NCI-H1105 treated with DMSO at 0.1 percent for 48 hours (cell line): ENCODE measurements at regions not wholly inside any gene's neighbourhood (a gene's known extent, or its start where the extent isn't known, plus 50 kb on each side); places are given as distances from the start of the nearest gene placed in this dataset.

Experiments used
- DNase-seq: peaks from one replicate; lab custom pipeline; 2025; lab: John Stamatoyannopoulos, UW

GRCh38 chr4:156496797-156497196, 474.8 kb downstream of the PDGFC start:
- no peak for DNase-seq

DNA sequence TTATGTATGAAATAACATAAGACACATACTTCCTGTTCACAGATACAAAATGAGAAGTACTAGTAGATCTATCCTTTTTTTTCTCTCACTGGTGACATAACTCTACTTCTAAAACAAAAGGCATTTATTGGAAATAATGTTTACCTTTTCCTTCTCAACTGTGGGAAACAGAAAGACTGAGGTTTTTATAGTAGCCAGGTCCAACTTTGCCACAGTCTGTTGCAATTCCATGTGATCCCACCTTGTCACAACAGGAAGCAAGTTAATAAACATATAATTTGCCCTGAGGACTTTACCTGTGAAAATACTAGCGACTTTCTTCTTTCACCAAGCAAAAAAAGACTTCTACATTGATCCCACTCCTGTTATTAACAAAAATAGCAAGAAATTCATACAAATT, 475.8 kb downstream of the PDGFC start:
- DNase-seq = no peak

- DNase-seq = no peak
Observed at GRCh38 chr4:156495091-156495490, 476.5 kb downstream of the PDGFC start.

DNA sequence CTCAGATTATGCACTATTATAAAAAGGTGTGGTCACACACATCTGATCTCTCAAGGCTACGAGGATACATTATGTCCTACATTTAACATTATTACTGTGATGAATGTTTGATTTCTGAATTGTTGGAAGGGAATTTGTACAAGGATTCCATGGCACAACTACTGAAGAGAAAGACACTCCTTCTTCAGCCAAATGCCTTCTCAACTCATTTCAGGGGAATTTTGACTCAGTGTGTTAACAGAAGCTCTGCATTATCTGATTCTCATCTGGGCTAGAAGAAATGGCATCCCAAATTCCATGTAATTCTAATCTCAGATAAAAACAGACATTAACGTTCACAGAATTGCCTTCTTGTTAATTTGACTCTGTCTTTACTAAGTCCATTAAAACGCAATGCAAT, 477.7 kb downstream of the PDGFC start:
- no peak for DNase-seq

DNA sequence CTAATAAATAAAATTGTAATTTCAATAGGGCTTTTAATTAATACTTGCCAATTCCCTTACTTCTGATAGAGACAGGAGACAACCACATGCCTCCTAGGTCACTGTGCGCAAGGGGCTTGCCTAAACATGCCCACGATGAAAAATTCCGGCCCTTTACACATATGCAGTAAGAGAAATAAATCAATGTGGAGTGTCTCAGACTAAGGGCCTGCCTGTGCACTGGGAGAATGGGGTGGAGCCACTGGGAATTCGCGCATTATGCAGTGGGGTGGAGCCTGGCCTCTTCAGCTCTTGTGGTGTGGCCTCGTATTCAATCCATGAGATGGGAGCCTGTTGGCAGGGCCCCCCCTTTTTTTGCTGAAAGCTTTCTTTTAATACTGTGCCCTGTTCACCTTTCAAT, 484.5 kb downstream of the PDGFC start:
- DNase-seq = no peak

DNA sequence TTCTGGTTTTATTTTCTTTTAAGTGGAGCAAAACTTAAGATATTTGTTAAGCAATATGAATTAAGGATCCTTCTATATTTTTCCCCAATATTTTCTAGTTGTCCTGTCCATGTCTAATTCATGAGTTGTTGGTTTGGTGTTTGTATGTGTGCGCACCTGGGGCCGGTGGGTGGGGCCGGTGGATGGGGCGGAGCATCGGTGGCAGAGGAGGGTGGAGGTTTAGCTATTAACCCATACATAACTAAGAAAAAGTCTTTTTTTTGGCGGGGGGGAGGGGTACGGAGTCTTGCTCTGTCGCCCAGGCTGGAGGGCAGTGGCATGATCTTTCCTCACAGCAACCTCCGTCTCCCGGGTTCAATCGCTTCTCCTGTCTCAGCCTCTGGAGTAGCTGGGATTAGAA, 489.8 kb downstream of the PDGFC start:
- no peak for DNase-seq

- no peak for DNase-seq
Observed at GRCh38 chr4:156477636-156478035, 494.0 kb downstream of the PDGFC start.

GRCh38 chr4:156476359-156476758, 495.2 kb downstream of the PDGFC start:
- DNase-seq = no peak

DNA sequence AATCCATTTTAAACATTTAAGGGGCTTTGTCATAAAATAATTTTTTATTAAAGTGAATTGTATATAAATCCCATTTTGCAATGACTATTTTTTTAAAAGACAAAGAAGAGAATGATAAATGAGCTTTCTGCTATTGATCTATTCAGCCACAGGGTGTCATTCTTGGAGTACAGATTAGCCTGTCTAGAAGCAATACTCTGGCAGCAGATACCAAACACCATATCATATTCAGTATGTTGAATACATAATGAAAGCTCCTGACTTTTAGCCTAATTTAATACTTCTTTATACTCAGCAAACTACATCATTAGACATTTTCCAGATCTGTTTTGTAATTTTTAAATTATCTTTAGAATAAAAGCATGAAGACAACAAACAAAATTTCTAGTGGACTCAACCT, 496.3 kb downstream of the PDGFC start:
- DNase-seq = peak; percentile 20

DNA sequence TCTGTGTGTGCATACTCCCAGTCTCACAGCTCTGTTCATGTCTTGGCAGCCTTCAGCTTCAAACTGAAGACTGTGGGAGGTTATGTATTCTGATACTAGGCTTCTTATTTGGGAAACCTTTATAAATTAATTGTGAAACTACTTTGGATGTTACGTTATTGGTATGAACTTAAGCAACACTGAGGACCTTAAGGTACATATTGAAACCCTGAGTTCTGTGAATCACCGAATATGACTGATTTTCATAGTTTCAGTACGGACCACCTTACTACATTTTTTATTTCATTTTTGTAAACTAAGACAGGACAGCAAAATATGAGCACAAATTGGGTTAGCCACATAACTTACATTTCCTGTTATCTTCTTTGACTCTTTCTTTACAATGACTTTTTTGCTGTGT, 498.4 kb downstream of the PDGFC start:
- no peak for DNase-seq

- DNase-seq = no peak
Observed at GRCh38 chr4:156472624-156473023, 499.0 kb downstream of the PDGFC start.

GRCh38 chr4:156459584-156459983, 505.9 kb upstream of the CTSO start:
- DNase-seq = no peak

GRCh38 chr4:156456830-156457229, 503.2 kb upstream of the CTSO start:
- DNase-seq = no peak

DNA sequence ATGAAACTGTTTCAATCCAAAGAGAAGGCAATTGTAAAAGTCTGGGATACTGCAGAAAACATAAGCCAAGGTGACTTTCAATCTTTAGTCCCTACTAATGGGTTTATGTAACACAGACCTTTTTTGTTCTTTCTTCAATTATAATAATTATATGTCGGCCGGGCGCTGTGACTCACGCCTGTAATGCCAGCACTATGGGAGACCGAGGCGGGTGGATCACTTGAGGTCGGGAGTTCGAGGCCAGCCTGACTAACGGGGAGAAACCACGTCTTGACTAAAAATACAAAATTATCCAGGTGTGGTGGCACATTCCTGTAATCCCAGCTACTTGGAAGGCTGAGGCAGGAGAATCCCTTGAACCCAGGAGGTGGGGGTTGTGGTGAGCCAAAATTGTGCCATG, 489.8 kb upstream of the CTSO start:
- no peak for DNase-seq

DNA sequence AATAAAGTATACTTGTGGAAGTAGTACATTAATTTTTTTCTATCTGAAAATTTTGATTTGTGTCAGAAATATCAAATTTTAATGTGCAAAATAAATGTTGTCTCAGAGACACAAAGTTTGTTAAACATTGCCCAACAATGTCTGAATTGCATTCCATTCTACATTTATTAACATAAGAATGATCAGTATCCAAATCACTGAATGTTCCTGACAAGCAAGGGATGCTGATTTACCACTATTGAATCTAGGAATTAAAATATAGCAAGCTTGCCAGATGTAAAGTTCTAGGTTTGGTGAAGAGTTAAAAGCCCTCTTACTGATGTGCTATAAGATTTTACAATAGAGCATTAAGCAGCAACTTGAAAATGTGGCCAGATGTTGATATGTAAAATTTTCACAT, 489.2 kb upstream of the CTSO start:
- no peak for DNase-seq

- no peak for DNase-seq
Observed at GRCh38 chr4:156439576-156440200, 486.0 kb upstream of the CTSO start.

GRCh38 chr4:156437666-156438065, 484.0 kb upstream of the CTSO start:
- DNase-seq = no peak

DNA sequence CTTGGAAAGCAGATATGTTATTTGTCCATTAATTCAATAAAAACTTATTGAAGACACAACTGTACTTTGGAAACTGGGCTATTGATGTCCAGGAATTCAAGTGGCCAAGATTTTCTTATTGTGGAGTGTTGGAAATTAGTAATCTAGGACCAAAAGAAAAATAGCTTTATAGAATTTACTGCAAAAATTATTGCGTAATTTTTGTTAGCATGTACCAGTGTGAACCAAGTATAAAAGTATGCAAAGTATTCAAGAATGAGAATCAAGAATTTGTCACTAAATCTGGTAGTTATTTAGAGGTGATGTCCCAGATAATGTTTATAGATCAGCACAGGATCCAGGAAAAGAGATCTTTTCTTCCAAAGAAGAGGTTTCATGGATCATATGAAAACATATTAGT, 468.9 kb upstream of the CTSO start:
- DNase-seq = no peak

- no peak for DNase-seq
Observed at GRCh38 chr4:156420623-156421022, 467.0 kb upstream of the CTSO start.

DNA sequence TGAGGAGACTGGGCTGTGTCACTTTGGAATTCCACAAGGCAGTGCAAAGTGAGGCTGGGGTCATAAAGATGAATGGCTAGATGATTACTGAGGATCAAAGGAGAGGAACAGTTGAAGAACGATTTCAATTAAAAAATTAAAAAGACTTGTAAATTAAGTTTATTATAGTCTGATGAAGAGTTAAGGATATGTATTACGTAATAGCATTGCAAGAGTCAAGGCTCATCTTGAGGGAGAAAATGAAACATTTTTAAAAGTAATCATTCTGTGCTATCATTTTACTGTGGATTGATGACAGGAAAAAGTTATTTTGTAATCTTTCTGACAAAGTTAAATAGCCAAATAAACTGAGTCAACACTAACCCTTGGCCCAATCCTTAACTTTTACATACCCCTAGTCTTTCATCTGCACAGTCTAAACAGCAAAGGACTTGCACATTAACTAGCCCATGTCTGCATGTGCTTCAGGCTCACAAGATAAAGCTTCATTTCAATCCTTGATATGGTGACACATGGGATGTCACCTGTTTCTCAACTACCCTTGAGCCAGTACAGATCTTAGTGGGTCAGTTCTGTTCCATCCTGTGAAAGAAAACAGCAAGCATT, 465.5 kb upstream of the CTSO start:
- no peak for DNase-seq

DNA sequence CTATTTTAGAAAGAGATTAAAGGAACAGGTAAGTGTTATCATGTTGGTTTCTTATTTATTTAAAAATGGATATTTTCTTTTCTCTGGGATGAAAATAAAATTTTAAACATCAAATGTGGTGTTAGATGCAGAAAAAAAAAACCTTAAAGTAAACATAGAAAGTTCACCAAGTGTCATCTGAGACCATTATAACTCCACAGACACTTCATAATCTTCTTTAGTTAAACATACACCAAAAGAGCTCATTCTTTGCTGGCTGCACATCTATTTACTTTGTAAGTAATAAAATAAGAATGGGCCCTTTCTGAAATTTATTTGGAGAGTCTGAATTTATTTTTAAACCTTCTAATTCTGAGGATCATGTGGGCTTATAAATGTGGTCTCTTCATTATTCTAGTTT, 460.7 kb upstream of the CTSO start:
- DNase-seq = no peak

DNA sequence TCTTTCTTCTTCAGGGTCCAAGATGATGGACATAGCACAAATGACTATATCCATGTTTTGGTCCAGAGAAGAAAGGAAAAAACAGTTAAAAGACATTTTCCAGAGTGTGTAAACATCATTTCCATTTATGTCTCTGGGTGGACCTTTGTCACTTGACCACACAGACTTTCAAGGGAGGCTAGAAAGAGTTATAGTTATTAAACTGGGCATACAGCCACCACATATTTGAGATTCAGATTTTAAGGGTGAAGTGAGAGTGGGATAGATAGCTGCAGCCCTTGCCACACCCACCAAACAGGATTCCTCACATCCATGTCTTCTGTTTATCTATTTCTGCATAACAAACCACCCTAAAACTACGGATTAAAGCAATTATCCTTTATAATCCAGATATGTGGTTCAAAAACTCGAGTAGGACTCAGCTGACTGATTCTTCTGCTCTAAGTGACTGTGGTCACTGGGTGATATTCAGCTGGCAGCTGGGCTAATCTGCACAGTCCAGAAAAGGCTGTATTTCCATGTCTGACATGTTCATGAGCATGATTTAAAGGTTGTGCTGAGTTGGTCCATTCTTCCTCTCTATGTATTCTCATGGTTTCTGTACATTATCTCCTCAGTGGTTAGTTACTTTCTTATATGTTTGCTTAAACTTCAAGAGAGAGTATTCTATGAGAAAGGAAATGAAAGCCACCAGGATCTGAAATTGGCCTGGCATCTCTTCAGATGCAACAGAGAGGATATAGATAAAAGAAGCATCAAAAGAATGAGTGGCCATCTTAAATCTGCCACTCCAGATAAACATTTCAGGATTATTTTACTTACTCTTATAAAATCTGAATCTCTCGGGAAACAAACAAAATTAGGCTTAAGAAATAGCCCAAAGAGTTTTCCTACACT, 459.8 kb upstream of the CTSO start:
- DNase-seq = no peak

- DNase-seq = no peak
Observed at GRCh38 chr4:156411531-156411930, 457.9 kb upstream of the CTSO start.
